GM23248 (cell line): ENCODE measurements at regions not wholly inside any gene's neighbourhood (a gene's known extent, or its start where the extent isn't known, plus 50 kb on each side); places are given as distances from the start of the nearest gene placed in this dataset.

Source experiments
- DNase-seq: peaks from one replicate; pipeline ENCODE4 v3.0.0-alpha.2; 2015
- H2AFZ ChIP-seq: fragments of 200-600 bp; sonication (generic); 2 replicates; pipeline ENCODE4 v1.6.1; 2016; ENCODE audit warnings: antibody characterized with exemption
- H3F3A ChIP-seq: fragments of 200-600 bp; sonication (generic); 2 replicates; pipeline ENCODE4 v1.6.1; 2016; ENCODE audit warnings: mild to moderate bottlenecking, antibody characterized with exemption, mixed run types; ENCODE audit not compliant: insufficient read depth
- H3K27ac ChIP-seq: fragments of 200-600 bp; sonication (generic); 2 replicates; pipeline ENCODE4 v1.5.1; 2016; ENCODE audit warnings: mild to moderate bottlenecking
- H3K27me3 ChIP-seq: fragments of 200-600 bp; sonication (generic); replicated peaks from 2 replicates; pipeline ENCODE4 v1.6.1; 2016; ENCODE audit warnings: mild to moderate bottlenecking; ENCODE audit not compliant: insufficient read depth
- H3K36me3 ChIP-seq: fragments of 200-600 bp; sonication (generic); 2 replicates; pipeline ENCODE4 v1.6.1; 2016; ENCODE audit warnings: low read depth, mild to moderate bottlenecking
- H3K4me1 ChIP-seq: fragments of 200-600 bp; sonication (generic); 2 replicates; pipeline ENCODE4 v1.6.1; 2016; ENCODE audit warnings: mild to moderate bottlenecking; ENCODE audit not compliant: insufficient read depth
- H3K4me2 ChIP-seq: fragments of 200-600 bp; sonication (generic); one replicate; pipeline ENCODE4 v1.6.1; 2016; ENCODE audit warnings: mild to moderate bottlenecking; ENCODE audit not compliant: unreplicated experiment
- H3K4me3 ChIP-seq: fragments of 200-600 bp; sonication (generic); 2 replicates; pipeline ENCODE4 v1.5.1; 2016; ENCODE audit warnings: mild to moderate bottlenecking
- H3K79me2 ChIP-seq: fragments of 200-600 bp; sonication (generic); 2 replicates; pipeline ENCODE4 v1.6.1; 2016; ENCODE audit warnings: mild to moderate bottlenecking; ENCODE audit not compliant: insufficient read depth
- H3K9ac ChIP-seq: fragments of 200-600 bp; sonication (generic); 2 replicates; pipeline ENCODE4 v1.6.1; 2016; ENCODE audit warnings: mild to moderate bottlenecking
- H3K9me2 ChIP-seq: fragments of 200-600 bp; sonication (generic); 2 replicates; pipeline ENCODE4 v1.6.1; 2016; ENCODE audit warnings: mixed run types, mild to moderate bottlenecking, moderate library complexity; ENCODE audit not compliant: insufficient read depth
- H3K9me3 ChIP-seq: fragments of 200-600 bp; sonication (generic); one replicate; pipeline ENCODE4 v1.6.1; 2017; ENCODE audit warnings: low read depth
- H4K20me1 ChIP-seq: fragments of 200-600 bp; sonication (generic); 2 replicates; pipeline ENCODE4 v1.6.0; 2016; ENCODE audit not compliant: insufficient read depth
- EZH2 ChIP-seq: fragments of 200-600 bp; sonication (generic); IDR thresholded peaks from 2 replicates; pipeline ENCODE4 v1.6.1; 2018; ENCODE audit warnings: antibody characterized with exemption, mild to moderate bottlenecking; ENCODE audit not compliant: insufficient read depth, poor library complexity, severe bottlenecking
- EZH2phosphoT487 ChIP-seq: fragments of 200-600 bp; sonication (generic); IDR thresholded peaks from 2 replicates; pipeline ENCODE4 v1.6.1; 2018; ENCODE audit warnings: antibody characterized with exemption, moderate library complexity, mild to moderate bottlenecking, low read depth; ENCODE audit not compliant: insufficient read depth
- WGBS, 2 experiments: methylation state at CpG; one replicate each; pipeline ENCODE4 v1.1.6; 2015 to 2017; ENCODE audit warnings: low lambda C conversion rate in 2 of 2, low coverage in 1 of 2; ENCODE audit errors: missing lambda C conversion rate in 2 of 2; 5-methylcytosine and 5-hydroxymethylcytosine counted together
- in situ Hi-C: fragments of 300-500 bp; cut with MboI; formaldehyde crosslinking; loops from 2 replicates; pipeline ENCODE4 v1.15.0; 2020

DNA sequence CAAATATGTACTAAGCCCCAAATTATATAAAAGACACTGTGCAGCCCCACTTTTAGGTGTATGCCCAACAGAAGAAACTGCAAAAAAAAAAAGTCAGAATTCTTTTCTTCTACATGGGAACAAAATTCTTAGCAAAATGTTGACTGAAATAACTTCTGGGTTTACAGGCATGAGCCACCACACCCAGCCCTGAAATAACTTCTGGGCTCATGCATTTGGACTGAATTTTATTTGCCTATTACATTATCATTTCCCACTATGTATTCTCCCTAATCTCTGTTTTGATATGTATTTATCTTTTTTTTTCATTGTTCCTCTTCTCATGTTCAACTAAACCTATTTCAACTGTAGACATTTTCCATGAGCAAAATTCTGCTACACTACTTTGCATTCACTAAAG is 169.2 kb downstream of the GRIN2B start:
- H4K20me1 ChIP-seq, result no peaks in the 10 kb centered on the region

DNA sequence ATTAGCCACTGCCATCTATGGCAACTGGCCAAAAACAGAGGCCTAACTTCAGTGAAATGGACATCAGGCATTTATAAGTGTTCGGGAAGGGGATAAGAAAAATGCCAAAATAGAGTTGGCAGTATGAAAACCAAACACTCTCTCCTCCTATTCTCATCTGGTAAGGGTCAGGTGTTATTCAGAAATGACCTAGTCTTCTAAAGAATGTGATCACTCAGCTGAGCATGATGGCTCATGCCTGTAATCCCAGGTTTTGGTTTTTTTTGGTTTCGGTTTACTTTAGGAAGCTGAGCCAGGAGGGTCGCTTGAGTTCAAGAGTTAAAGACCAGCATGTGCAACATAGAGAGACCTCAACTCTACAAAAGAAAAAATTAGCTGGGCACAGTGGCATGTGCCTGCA is 170.3 kb downstream of the GRIN2B start:
- Histone ChIP-seq H4K20me1 (no peaks in the 10 kb centered on the region), H3K27ac (no peak overlapping the region), H3K79me2 (no peaks in the 10 kb centered on the region), H3K4me1 (no peaks in the 10 kb centered on the region), H3K9ac (no peak overlapping the region), H2AFZ (no peak overlapping the region), H3K27me3 (no peaks in the 10 kb centered on the region), H3K4me3 (no peak overlapping the region), H3K9me3 (no peaks in the 10 kb centered on the region), H3K9me2 (no peaks in the 10 kb centered on the region), H3K36me3 (no peaks in the 10 kb centered on the region), H3F3A (no peaks in the 10 kb centered on the region), H3K4me2 (no peak overlapping the region)
- WGBS, 2 experiments, result 45 to 53% methylated on average over 3 of the region's 3 CpGs
- DNase-seq, result no peak
- in situ Hi-C loops, result no loop called here
- TF ChIP-seq EZH2, result no peak
- TF ChIP-seq EZH2phosphoT487, result no peak

More for the DNA sequence above, 169.2 kb downstream of the GRIN2B start:
- Histone ChIP-seq H2AFZ (no peak overlapping the region), H3F3A (no peaks in the 10 kb centered on the region), H3K79me2 (no peaks in the 10 kb centered on the region), H3K9me3 (no peaks in the 10 kb centered on the region), H3K4me3 (no peak overlapping the region), H3K27ac (no peak overlapping the region), H3K27me3 (no peaks in the 10 kb centered on the region), H3K9me2 (no peaks in the 10 kb centered on the region), H3K36me3 (no peaks in the 10 kb centered on the region), H3K4me1 (no peaks in the 10 kb centered on the region), H3K9ac (no peak overlapping the region), H3K4me2 (no peak overlapping the region)
- in situ Hi-C loops, result no loop called here
- no peak for DNase-seq
- TF ChIP-seq EZH2phosphoT487 (no peak), EZH2 (no peak)

DNA sequence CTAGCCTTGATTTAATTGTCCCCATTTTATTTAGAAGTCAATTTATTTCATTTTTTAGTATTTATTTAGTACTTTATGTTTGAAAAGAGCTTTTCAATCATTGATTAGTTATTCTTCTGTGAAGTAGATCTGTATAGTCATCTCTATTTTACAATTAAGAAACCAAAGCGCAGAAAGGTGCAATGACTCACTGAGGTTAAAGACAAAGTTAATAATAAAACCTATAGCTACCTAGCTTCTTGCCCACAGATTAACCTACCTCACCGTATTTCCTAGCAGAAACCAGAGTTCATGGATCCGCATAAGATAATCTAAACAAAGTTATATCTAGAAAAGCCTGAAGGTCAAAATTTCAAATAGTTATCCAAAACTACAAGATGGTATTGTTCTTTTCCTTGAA is 176.4 kb downstream of the GRIN2B start:
- no peaks in the 10 kb centered on the region for H3F3A ChIP-seq
- no peaks in the 10 kb centered on the region for H3K9me3 ChIP-seq
- H3K9me2 ChIP-seq, result peaks cover 2% of the 10 kb centered on the region; the same call in 1 of the 2 replicates
- no peaks in the 10 kb centered on the region for H3K36me3 ChIP-seq
- DNase-seq, result no peak
- H3K4me3 ChIP-seq, result no peak overlapping the region
- H4K20me1 ChIP-seq, result no peaks in the 10 kb centered on the region
- H3K4me1 ChIP-seq, result no peaks in the 10 kb centered on the region
- no peak overlapping the region for H3K27ac ChIP-seq
- TF ChIP-seq EZH2, result no peak
- no peak for TF ChIP-seq EZH2phosphoT487
- H3K27me3 ChIP-seq, result no peaks in the 10 kb centered on the region
- H3K4me2 ChIP-seq, result no peak overlapping the region
- 48 to 50% methylated on average over 3 of the region's 3 CpGs for WGBS, 2 experiments
- no peak overlapping the region for H3K9ac ChIP-seq
- H3K79me2 ChIP-seq, result no peaks in the 10 kb centered on the region
- in situ Hi-C loops, result no loop called here
- H2AFZ ChIP-seq, result no peak overlapping the region

DNA sequence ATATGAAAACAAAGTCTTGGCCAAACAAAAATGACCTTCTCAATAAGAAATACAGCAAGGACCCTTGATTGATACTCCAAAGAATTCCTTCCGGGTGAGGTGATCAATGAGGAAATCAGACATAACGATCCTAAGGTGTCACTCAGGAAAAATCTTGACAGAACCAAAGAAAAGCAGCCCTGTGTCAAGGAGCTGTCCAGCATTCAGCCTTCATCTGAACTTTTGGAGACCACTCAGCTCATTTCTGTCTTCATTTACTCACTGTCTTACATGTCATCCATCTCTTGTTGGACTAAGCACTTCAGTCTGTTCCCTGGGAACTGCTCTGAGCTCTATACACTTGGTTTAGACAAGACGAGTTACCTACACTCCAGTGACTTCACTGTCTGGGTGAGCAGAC is 179.9 kb downstream of the GRIN2B start:
- WGBS, 2 experiments, result 25 to 29% methylated on average over 3 of the region's 3 CpGs
- no peaks in the 10 kb centered on the region for H3K36me3 ChIP-seq
- H3K4me2 ChIP-seq, result no peak overlapping the region

DNA sequence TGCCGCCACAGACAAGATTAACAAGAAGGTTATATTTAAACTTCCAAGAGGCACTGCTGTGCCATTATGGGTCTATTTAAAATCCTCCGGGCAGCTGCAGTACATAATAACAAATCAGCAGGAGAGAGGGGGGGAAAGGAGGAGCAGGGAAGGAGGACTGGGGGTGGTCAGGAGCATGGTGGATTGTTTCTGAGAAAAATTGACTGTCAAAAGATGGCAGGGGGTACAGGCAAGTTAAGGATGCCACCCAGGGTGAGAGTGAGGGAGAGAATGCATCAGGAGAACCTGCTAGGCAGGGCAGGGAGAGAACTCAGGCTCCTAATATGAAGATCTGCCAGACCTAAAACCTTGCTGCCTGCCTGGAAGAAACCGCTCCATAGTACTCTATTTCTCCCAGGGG is 181.8 kb downstream of the GRIN2B start:
- Histone ChIP-seq H3K27ac (no peak overlapping the region), H3K79me2 (no peaks in the 10 kb centered on the region), H3K36me3 (no peaks in the 10 kb centered on the region), H3K9me2 (peaks cover 3% of the 10 kb centered on the region; the same call in 1 of the 2 replicates), H3K4me1 (no peaks in the 10 kb centered on the region), H4K20me1 (no peaks in the 10 kb centered on the region), H2AFZ (no peak overlapping the region), H3K4me3 (no peak overlapping the region), H3K9ac (no peak overlapping the region), H3F3A (no peaks in the 10 kb centered on the region), H3K9me3 (no peaks in the 10 kb centered on the region), H3K27me3 (no peaks in the 10 kb centered on the region), H3K4me2 (no peak overlapping the region)
- no peak for DNase-seq
- in situ Hi-C loops, result no loop called here
- WGBS, 2 experiments, result 23 to 29% methylated on average over 3 of the region's 3 CpGs
- no peak for TF ChIP-seq EZH2
- TF ChIP-seq EZH2phosphoT487, result no peak

More for the DNA sequence above, 179.9 kb downstream of the GRIN2B start:
- Histone ChIP-seq H4K20me1 (no peaks in the 10 kb centered on the region), H3K4me3 (no peak overlapping the region), H3K27me3 (no peaks in the 10 kb centered on the region), H3K79me2 (no peaks in the 10 kb centered on the region), H2AFZ (no peak overlapping the region), H3K9ac (no peak overlapping the region), H3F3A (no peaks in the 10 kb centered on the region), H3K27ac (no peak overlapping the region), H3K9me3 (no peaks in the 10 kb centered on the region), H3K4me1 (no peaks in the 10 kb centered on the region), H3K9me2 (peaks cover 3% of the 10 kb centered on the region; the same call in 1 of the 2 replicates)
- TF ChIP-seq EZH2phosphoT487 (no peak), EZH2 (no peak)
- no peak for DNase-seq
- in situ Hi-C loops, result no loop called here
